OCI-LY7 (cell line): ENCODE measurements at regions not wholly inside any gene's neighbourhood (a gene's known extent, or its start where the extent isn't known, plus 50 kb on each side); places are given as distances from the start of the nearest gene placed in this dataset.

Experiments
- EZH2phosphoT487 ChIP-seq: fragments of 200-600 bp; sonication (generic); IDR thresholded peaks from 2 replicates; pipeline ENCODE4 v1.6.1; 2018; ENCODE audit warnings: low read depth, borderline replicate concordance, mild to moderate bottlenecking, mixed run types, antibody characterized with exemption, low read length, moderate library complexity, mixed read lengths
- TF ChIP-seq, protein P1 (sequence below): fragments of 200-600 bp; sonication (generic); conservative IDR thresholded peaks from 2 replicates; pipeline ENCODE4 v1.5.1; 2014; ENCODE audit warnings: mild to moderate bottlenecking, antibody characterized with exemption, low read length, moderate library complexity, mixed read lengths

GRCh38 chr19:28426110-28426729 is 786.7 kb downstream of the UQCRFS1 start:
- TF ChIP-seq, protein P1, sequence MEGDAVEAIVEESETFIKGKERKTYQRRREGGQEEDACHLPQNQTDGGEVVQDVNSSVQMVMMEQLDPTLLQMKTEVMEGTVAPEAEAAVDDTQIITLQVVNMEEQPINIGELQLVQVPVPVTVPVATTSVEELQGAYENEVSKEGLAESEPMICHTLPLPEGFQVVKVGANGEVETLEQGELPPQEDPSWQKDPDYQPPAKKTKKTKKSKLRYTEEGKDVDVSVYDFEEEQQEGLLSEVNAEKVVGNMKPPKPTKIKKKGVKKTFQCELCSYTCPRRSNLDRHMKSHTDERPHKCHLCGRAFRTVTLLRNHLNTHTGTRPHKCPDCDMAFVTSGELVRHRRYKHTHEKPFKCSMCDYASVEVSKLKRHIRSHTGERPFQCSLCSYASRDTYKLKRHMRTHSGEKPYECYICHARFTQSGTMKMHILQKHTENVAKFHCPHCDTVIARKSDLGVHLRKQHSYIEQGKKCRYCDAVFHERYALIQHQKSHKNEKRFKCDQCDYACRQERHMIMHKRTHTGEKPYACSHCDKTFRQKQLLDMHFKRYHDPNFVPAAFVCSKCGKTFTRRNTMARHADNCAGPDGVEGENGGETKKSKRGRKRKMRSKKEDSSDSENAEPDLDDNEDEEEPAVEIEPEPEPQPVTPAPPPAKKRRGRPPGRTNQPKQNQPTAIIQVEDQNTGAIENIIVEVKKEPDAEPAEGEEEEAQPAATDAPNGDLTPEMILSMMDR, result no peak
- TF ChIP-seq EZH2phosphoT487, result no peak
